NT2/D1 (cell line): ENCODE measurements at regions not wholly inside any gene's neighbourhood (a gene's known extent, or its start where the extent isn't known, plus 50 kb on each side); places are given as distances from the start of the nearest gene placed in this dataset.

Experiments used
- DNase-seq: peaks from one replicate; pipeline ENCODE4 v3.0.0-alpha.2; 2011; ENCODE audit warnings: low read depth, low spot score
- H3K27me3 ChIP-seq: 2 replicates; pipeline ENCODE4 v1.6.0; 2011; ENCODE audit warnings: mild to moderate bottlenecking; ENCODE audit not compliant: insufficient read length, insufficient read depth
- H3K36me3 ChIP-seq: 2 replicates; pipeline ENCODE4 v1.6.1; 2011; ENCODE audit warnings: mild to moderate bottlenecking, low read length, mixed read lengths; ENCODE audit not compliant: insufficient read depth, insufficient read length
- H3K4me1 ChIP-seq: 2 replicates; pipeline ENCODE4 v1.5.1; 2011; ENCODE audit not compliant: insufficient read depth, insufficient read length
- H3K4me3 ChIP-seq: 2 replicates; pipeline ENCODE4 v1.5.1; 2011; ENCODE audit warnings: low read depth; ENCODE audit not compliant: insufficient read length
- H3K9ac ChIP-seq: 2 replicates; pipeline ENCODE4 v1.6.0; 2011; ENCODE audit warnings: low read depth; ENCODE audit not compliant: insufficient read length
- H3K9me3 ChIP-seq: 2 replicates; pipeline ENCODE4 v1.5.1; 2011; ENCODE audit warnings: mild to moderate bottlenecking, low read length; ENCODE audit not compliant: insufficient read depth
- SUZ12 ChIP-seq: IDR thresholded peaks from 2 replicates; pipeline ENCODE4 v1.6.1; 2011; ENCODE audit not compliant: insufficient read length, insufficient read depth; ENCODE audit errors: extremely low read depth
- YY1 ChIP-seq: IDR thresholded peaks from 2 replicates; pipeline ENCODE4 v1.6.1; 2011; ENCODE audit not compliant: insufficient read length, insufficient read depth
- ZNF274 ChIP-seq: IDR thresholded peaks from 2 replicates; pipeline ENCODE4 v1.6.1; 2011; ENCODE audit warnings: mild to moderate bottlenecking, low read depth, low read length

- Histone ChIP-seq H3K4me3 (no peak overlapping the region), H3K36me3 (no peaks in the 10 kb centered on the region), H3K4me1 (no peaks in the 10 kb centered on the region), H3K9ac (no peak overlapping the region), H3K27me3 (no peaks in the 10 kb centered on the region), H3K9me3 (no peaks in the 10 kb centered on the region)
- no peak for TF ChIP-seq ZNF274
- no peak for TF ChIP-seq YY1
- no peak for TF ChIP-seq SUZ12
- DNase-seq: no peak
Measured at GRCh38 chr2:200725596-200725995, 86.1 kb upstream of the BZW1 start.

- Histone ChIP-seq H3K9ac (no peak overlapping the region), H3K9me3 (no peaks in the 10 kb centered on the region), H3K4me3 (no peak overlapping the region), H3K4me1 (no peaks in the 10 kb centered on the region), H3K27me3 (no peaks in the 10 kb centered on the region), H3K36me3 (no peaks in the 10 kb centered on the region)
- DNase-seq: no peak
- no peak for TF ChIP-seq YY1
- TF ChIP-seq ZNF274: no peak
- TF ChIP-seq SUZ12: no peak
Measured at GRCh38 chr2:200728630-200729029, 83.1 kb upstream of the BZW1 start.

GRCh38 chr2:200730302-200730701 is 81.4 kb upstream of the BZW1 start:
- Histone ChIP-seq H3K27me3 (no peaks in the 10 kb centered on the region), H3K9me3 (no peaks in the 10 kb centered on the region), H3K36me3 (no peaks in the 10 kb centered on the region), H3K4me1 (no peaks in the 10 kb centered on the region), H3K4me3 (no peak overlapping the region), H3K9ac (no peak overlapping the region)
- DNase-seq: no peak
- no peak for TF ChIP-seq ZNF274
- TF ChIP-seq YY1: no peak
- TF ChIP-seq SUZ12: no peak

- DNase-seq: no peak
- Histone ChIP-seq H3K27me3 (no peaks in the 10 kb centered on the region), H3K4me1 (no peaks in the 10 kb centered on the region), H3K9ac (no peak overlapping the region), H3K4me3 (no peak overlapping the region), H3K9me3 (no peaks in the 10 kb centered on the region), H3K36me3 (no peaks in the 10 kb centered on the region)
- TF ChIP-seq ZNF274 (no peak), SUZ12 (no peak), YY1 (no peak)
Measured at GRCh38 chr2:200730960-200731359, 80.8 kb upstream of the BZW1 start.

- Histone ChIP-seq H3K4me3 (no peak overlapping the region), H3K36me3 (no peaks in the 10 kb centered on the region), H3K9me3 (no peaks in the 10 kb centered on the region), H3K9ac (no peak overlapping the region), H3K27me3 (no peaks in the 10 kb centered on the region), H3K4me1 (no peaks in the 10 kb centered on the region)
- DNase-seq: no peak
- TF ChIP-seq ZNF274 (no peak), YY1 (no peak), SUZ12 (no peak)
Measured at GRCh38 chr2:200732866-200733265, 78.8 kb upstream of the BZW1 start.

- no peak for TF ChIP-seq SUZ12
- TF ChIP-seq YY1: no peak
- no peak for TF ChIP-seq ZNF274
- no peak for DNase-seq
Measured at GRCh38 chr2:200733713-200734198, 78.0 kb upstream of the BZW1 start.

GRCh38 chr2:200735061-200735460 is 76.6 kb upstream of the BZW1 start:
- Histone ChIP-seq H3K27me3 (no peaks in the 10 kb centered on the region), H3K9ac (no peak overlapping the region), H3K36me3 (no peaks in the 10 kb centered on the region), H3K9me3 (no peaks in the 10 kb centered on the region), H3K4me3 (no peak overlapping the region), H3K4me1 (no peaks in the 10 kb centered on the region)
- no peak for DNase-seq
- TF ChIP-seq ZNF274 (no peak), YY1 (no peak), SUZ12 (no peak)

More at GRCh38 chr2:200733713-200734198, 78.0 kb upstream of the BZW1 start:
- H3K4me3 ChIP-seq: no peak overlapping the region
- H3K27me3 ChIP-seq: no peaks in the 10 kb centered on the region
- no peaks in the 10 kb centered on the region for H3K36me3 ChIP-seq
- H3K4me1 ChIP-seq: no peaks in the 10 kb centered on the region
- no peak overlapping the region for H3K9ac ChIP-seq
- no peaks in the 10 kb centered on the region for H3K9me3 ChIP-seq
